ENCODE measurements at regions not wholly inside any gene's neighbourhood (a gene's known extent, or its start where the extent isn't known, plus 50 kb on each side); places are given as distances from the start of the nearest gene placed in this dataset.
"Not testable (repeated sequence)": the region's sequence is repeated elsewhere in the genome, so short reads cannot be mapped to it uniquely, and the experiment has no call there.

- Histone ChIP-seq H3K27ac (no peak overlapping the region), H3K4me1 (no peaks in the 10 kb centered on the region), H3K4me3 (no peak overlapping the region), H3K27me3 (no peaks in the 10 kb centered on the region), H3K36me3 (no peaks in the 10 kb centered on the region), H3K9me3 (no peaks in the 10 kb centered on the region)
- TF ChIP-seq EP300 (IDR thresholded peaks at IDR 0.05) (no peak), CTCF (IDR thresholded peaks at IDR 0.05) (no peak), POLR2AphosphoS5 (IDR thresholded peaks at IDR 0.05) (no peak), POLR2A (IDR thresholded peaks at IDR 0.05) (no peak)
- WGBS, 2 donors (ENCODE audit: low coverage in 1 of 2): 89 to 100% methylated on average over 1 of the region's 1 CpG
- no peak for ATAC-seq
Observed at GRCh38 chr2:134004467-134004866, 249.4 kb upstream of the MGAT5 start.

- no peaks in the 10 kb centered on the region for H3K4me1 ChIP-seq
- TF ChIP-seq POLR2A (IDR thresholded peaks at IDR 0.05) (no peak), POLR2AphosphoS5 (IDR thresholded peaks at IDR 0.05) (no peak), EP300 (IDR thresholded peaks at IDR 0.05) (no peak), CTCF (IDR thresholded peaks at IDR 0.05) (no peak)
- no peaks in the 10 kb centered on the region for H3K9me3 ChIP-seq
- WGBS, 2 donors (ENCODE audit: low coverage in 1 of 2): 24 to 62% methylated on average over 1 of the region's 1 CpG
- no peaks in the 10 kb centered on the region for H3K27me3 ChIP-seq
- H3K36me3 ChIP-seq: no peaks in the 10 kb centered on the region
- H3K27ac ChIP-seq: no peak overlapping the region
- H3K4me3 ChIP-seq: no peak overlapping the region
- no peak for ATAC-seq
Observed at GRCh38 chr2:134008837-134009236, 245.0 kb upstream of the MGAT5 start.

- H3K36me3 ChIP-seq: no peaks in the 10 kb centered on the region
- TF ChIP-seq POLR2A (IDR thresholded peaks at IDR 0.05) (no peak), EP300 (IDR thresholded peaks at IDR 0.05) (no peak), POLR2AphosphoS5 (IDR thresholded peaks at IDR 0.05) (no peak), CTCF (IDR thresholded peaks at IDR 0.05) (no peak)
- ATAC-seq: no peak
- WGBS, 2 donors (ENCODE audit: low coverage in 1 of 2): 87 to 92% methylated on average over 4 to 5 of the region's 8 CpGs
- H3K9me3 ChIP-seq: no peaks in the 10 kb centered on the region
- no peak overlapping the region for H3K27ac ChIP-seq
- no peaks in the 10 kb centered on the region for H3K27me3 ChIP-seq
- no peaks in the 10 kb centered on the region for H3K4me1 ChIP-seq
- H3K4me3 ChIP-seq: no peak overlapping the region
Observed at GRCh38 chr2:134009440-134009839, 244.4 kb upstream of the MGAT5 start.

GRCh38 chr2:134009906-134010305 lies 244.0 kb upstream of the MGAT5 start:
- H3K4me3 ChIP-seq, H3K9me3 ChIP-seq, H3K27ac ChIP-seq, H3K4me1 ChIP-seq, H3K36me3 ChIP-seq, ATAC-seq, H3K27me3 ChIP-seq: not testable (repeated sequence)
- WGBS, 2 donors (ENCODE audit: low coverage in 1 of 2): 57% methylated on average over 1 of the region's 17 CpGs; no CpG with 5 or more reads in 1 of the 2 donors

GRCh38 chr2:134011936-134012586 lies 241.8 kb upstream of the MGAT5 start:
- 90 to 100% methylated on average over 1 to 6 of the region's 6 CpGs for WGBS, 2 donors (ENCODE audit: low coverage in 1 of 2)
- Histone ChIP-seq H3K9me3 (no peaks in the 10 kb centered on the region), H3K36me3 (no peaks in the 10 kb centered on the region), H3K27me3 (no peaks in the 10 kb centered on the region), H3K4me3 (no peak overlapping the region), H3K27ac (no peak overlapping the region), H3K4me1 (no peaks in the 10 kb centered on the region)
- no peak for TF ChIP-seq POLR2A (IDR thresholded peaks at IDR 0.05)
- no peak for ATAC-seq

- ATAC-seq: no peak
- no peaks in the 10 kb centered on the region for H3K36me3 ChIP-seq
- H3K27me3 ChIP-seq: no peaks in the 10 kb centered on the region
- no peaks in the 10 kb centered on the region for H3K9me3 ChIP-seq
- no peak for TF ChIP-seq CTCF (IDR thresholded peaks at IDR 0.05)
- no peak for TF ChIP-seq POLR2A (IDR thresholded peaks at IDR 0.05)
- TF ChIP-seq EP300 (IDR thresholded peaks at IDR 0.05): no peak
- TF ChIP-seq POLR2AphosphoS5 (IDR thresholded peaks at IDR 0.05): no peak
- no peak overlapping the region for H3K4me3 ChIP-seq
- no peaks in the 10 kb centered on the region for H3K4me1 ChIP-seq
- no peak overlapping the region for H3K27ac ChIP-seq
- 50 to 78% methylated on average over 2 to 3 of the region's 3 CpGs for WGBS, 2 donors (ENCODE audit: low coverage in 1 of 2)
Observed at GRCh38 chr2:134014196-134014960, 239.5 kb upstream of the MGAT5 start.

Data from gastroesophageal sphincter (tissue), 4 donors.